HG03045 (cell line): ENCODE measurements at regions not wholly inside any gene's neighbourhood (a gene's known extent, or its start where the extent isn't known, plus 50 kb on each side); places are given as distances from the start of the nearest gene placed in this dataset.
A peak's percentile ranks its signal among the peaks of the same experiment; 100 is the strongest.
"Not testable (repeated sequence)": the region's sequence is repeated elsewhere in the genome, so short reads cannot be mapped to it uniquely, and the experiment has no call there.

Experiments
- ATAC-seq: cut with Tn5 transposase; IDR thresholded peaks from one replicate; pipeline ENCODE4 v1.9.1; 2021; ENCODE audit warnings: mild to moderate bottlenecking, moderate library complexity; ENCODE audit not compliant: unreplicated experiment

- no peak for ATAC-seq
These were observed 493.5 kb downstream of the EBF1 start for GRCh38 chr5:158606233-158606632.

GRCh38 chr5:158602981-158603380, 496.7 kb downstream of the EBF1 start:
- ATAC-seq = no peak

- no peak for ATAC-seq
These were observed 498.6 kb downstream of the EBF1 start for GRCh38 chr5:158601118-158601517.

GRCh38 chr5:158600679-158601078, 499.0 kb downstream of the EBF1 start:
- no peak for ATAC-seq

GRCh38 chr5:158599157-158599556, 500.6 kb downstream of the EBF1 start:
- no peak for ATAC-seq

GRCh38 chr5:158594595-158595242, 505.0 kb downstream of the EBF1 start:
- no peak for ATAC-seq

- no peak for ATAC-seq
These were observed 505.8 kb downstream of the EBF1 start for GRCh38 chr5:158593925-158594324.

- ATAC-seq = no peak
These were observed 508.3 kb downstream of the EBF1 start for GRCh38 chr5:158591301-158591863.

- ATAC-seq = no peak
These were observed 508.9 kb downstream of the EBF1 start for GRCh38 chr5:158590746-158591300.

GRCh38 chr5:158589939-158590338, 509.8 kb downstream of the EBF1 start:
- ATAC-seq = no peak

- no peak for ATAC-seq
These were observed 511.1 kb downstream of the EBF1 start for GRCh38 chr5:158588617-158589016.

GRCh38 chr5:158586054-158586453, 513.7 kb downstream of the EBF1 start:
- ATAC-seq = no peak

GRCh38 chr5:158582669-158583068, 517.0 kb downstream of the EBF1 start:
- not testable (repeated sequence) for ATAC-seq

- ATAC-seq = no peak
These were observed 525.9 kb downstream of the EBF1 start for GRCh38 chr5:158573829-158574228.

GRCh38 chr5:158570502-158570901, 529.2 kb downstream of the EBF1 start:
- ATAC-seq = no peak

GRCh38 chr5:158569534-158569933, 530.2 kb downstream of the EBF1 start:
- no peak for ATAC-seq

GRCh38 chr5:158565017-158565789, 534.5 kb downstream of the EBF1 start:
- no peak for ATAC-seq

GRCh38 chr5:158563760-158564390, 535.8 kb downstream of the EBF1 start:
- no peak for ATAC-seq

- no peak for ATAC-seq
These were observed 538.0 kb downstream of the EBF1 start for GRCh38 chr5:158561562-158562190.

GRCh38 chr5:158560170-158560569, 539.5 kb downstream of the EBF1 start:
- peak; percentile 94 for ATAC-seq

- no peak for ATAC-seq
These were observed 540.1 kb downstream of the EBF1 start for GRCh38 chr5:158559643-158560042.
